ENCODE measurements at regions not wholly inside any gene's neighbourhood (a gene's known extent, or its start where the extent isn't known, plus 50 kb on each side); places are given as distances from the start of the nearest gene placed in this dataset.

DNA sequence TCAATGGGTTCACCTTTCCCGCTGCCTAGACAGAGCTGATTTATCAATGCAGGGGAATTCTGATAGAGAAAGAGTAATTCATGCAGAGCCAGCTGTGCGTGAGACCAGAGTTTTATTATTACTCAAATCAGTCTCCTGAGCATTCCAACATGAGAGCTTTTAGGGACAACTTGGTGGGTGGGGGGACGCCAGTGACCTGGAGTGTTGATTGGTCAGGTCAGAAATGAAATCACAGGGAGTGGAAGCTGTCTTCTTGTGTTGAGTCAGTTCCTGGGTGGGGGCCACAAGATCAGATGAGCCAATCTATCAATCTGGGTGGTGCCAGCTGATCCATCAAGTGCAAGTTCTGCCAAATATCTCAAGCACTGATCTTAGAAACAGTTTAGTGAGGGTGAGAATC lies 99.0 kb upstream of the CAV2 start:
- TF ChIP-seq CTCF (IDR thresholded peaks at IDR 0.05; ENCODE audit: insufficient read depth, low read length) (no peak), POLR2AphosphoS5 (IDR thresholded peaks at IDR 0.05; ENCODE audit: low read depth) (no peak), REST (IDR thresholded peaks at IDR 0.05; ENCODE audit: insufficient replicate concordance, low read depth) (no peak), GABPA (IDR thresholded peaks at IDR 0.05; ENCODE audit: low read depth) (no peak), SPI1 (IDR thresholded peaks at IDR 0.05; ENCODE audit: borderline replicate concordance, low read depth) (no peak)

Measured in HL-60 (cell line).